GM21723 (cell line): ENCODE measurements at regions not wholly inside any gene's neighbourhood (a gene's known extent, or its start where the extent isn't known, plus 50 kb on each side); places are given as distances from the start of the nearest gene placed in this dataset.
"Not testable (repeated sequence)": the region's sequence is repeated elsewhere in the genome, so short reads cannot be mapped to it uniquely, and the experiment has no call there.

Experiments
- ATAC-seq: cut with Tn5 transposase; IDR thresholded peaks from one replicate; pipeline ENCODE4 v1.9.1; 2021; ENCODE audit warnings: mild to moderate bottlenecking, moderate library complexity; ENCODE audit not compliant: unreplicated experiment

- ATAC-seq: not testable (repeated sequence)
Measured at GRCh38 chr9:41771693-41772092, 357.5 kb downstream of the CNTNAP3B start.

DNA sequence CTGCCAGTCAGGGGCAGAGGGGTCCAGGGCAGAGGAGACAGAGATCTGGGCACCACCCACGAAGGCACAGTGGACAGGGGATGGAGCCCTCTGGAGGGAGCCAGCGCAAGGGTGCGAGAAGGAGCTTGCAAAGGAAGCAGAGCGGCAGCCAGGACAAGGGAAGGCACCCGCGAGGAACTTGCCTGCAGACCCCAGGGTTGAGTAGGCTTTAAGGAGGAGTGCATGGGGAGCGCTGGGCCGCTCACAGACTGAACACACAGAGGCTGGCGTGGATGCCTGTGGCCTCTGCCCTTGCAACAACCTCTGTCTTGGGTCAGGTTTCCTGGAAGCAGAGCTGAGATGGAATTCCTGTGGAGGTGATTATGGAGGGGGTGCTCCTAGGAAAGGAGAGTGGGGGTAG is 374.4 kb downstream of the CNTNAP3B start:
- ATAC-seq: not testable (repeated sequence)

- not testable (repeated sequence) for ATAC-seq
Measured at GRCh38 chr9:41754403-41754802, 374.8 kb downstream of the CNTNAP3B start.

DNA sequence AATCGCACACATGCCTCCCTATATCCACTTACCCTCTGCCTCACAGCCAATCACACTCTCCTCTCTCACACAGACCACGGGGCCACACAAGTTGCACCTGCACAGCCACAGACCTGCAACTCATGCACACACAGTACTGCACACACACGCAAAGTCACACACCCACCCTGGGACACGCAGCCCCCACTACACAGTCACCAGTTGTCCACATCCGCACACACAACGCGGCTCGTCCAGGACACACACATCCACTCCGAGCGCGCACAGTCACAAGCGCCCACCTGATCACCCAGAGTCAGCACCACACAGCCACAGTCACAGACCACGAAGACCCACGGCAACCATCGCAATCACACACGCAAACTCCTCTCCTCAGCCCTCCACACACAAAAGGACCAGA is 387.3 kb downstream of the CNTNAP3B start:
- ATAC-seq: not testable (repeated sequence)

GRCh38 chr9:41741173-41741572 is 388.1 kb downstream of the CNTNAP3B start:
- ATAC-seq: not testable (repeated sequence)

DNA sequence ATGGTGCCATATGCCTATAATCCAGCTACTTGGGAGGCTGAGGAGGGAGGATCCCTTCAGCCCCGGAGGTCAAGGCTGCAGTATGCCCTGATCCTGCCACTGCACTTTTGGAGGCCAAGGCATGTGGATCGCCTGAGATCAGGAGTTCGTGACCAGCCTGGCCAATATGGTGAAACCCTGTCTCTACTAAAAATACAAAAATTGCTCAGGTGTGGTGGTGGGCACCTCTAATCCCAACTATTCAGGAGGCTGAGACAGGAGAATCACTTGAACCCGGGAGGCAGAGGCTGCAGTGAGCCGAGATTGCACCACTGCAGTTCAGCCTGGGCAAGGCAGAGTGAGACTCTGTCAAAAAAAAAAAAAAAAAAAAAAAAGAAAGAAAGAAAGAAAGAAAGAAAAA is 390.5 kb downstream of the CNTNAP3B start:
- ATAC-seq: not testable (repeated sequence)

DNA sequence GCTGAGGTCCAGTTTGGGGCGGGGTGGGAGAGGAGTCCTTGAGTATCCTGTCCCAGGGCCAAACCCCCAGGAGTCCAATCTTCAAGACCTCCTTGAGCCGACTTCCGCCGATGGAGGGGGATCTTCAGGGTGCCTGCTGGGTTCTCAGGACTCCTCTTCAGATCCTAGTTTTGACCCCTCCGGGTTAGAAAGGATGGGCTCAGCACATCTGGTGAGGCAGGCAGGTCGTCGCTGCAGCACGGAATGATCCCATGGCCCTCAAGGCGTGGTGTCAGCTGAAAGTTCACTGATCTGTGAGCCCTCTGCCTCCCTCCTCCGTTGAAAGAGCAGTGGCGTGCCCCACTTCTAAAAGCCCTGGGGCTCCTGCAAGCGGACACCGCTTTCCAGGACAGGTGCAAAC is 430.0 kb downstream of the CNTNAP3B start:
- ATAC-seq: not testable (repeated sequence)

DNA sequence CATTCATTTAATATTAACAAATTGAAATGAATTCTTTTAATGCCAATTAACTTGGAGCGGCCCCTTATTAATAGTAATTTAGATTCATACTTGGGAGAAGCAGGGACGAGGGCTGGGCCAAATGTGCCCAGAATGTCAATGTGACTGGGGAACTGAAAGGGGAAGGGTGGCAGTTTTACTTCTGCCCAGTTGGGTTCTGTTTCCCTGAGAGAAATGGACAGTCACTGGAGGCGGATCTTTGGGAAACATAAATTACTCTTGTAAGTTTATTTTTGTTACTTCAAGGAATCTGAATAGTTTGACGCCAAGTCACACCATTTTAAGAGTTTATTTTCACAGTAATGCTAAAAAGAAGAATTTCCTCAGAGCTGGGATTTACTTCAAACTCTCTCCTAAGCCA is 432.1 kb downstream of the CNTNAP3B start:
- not testable (repeated sequence) for ATAC-seq

GRCh38 chr9:41679312-41679711 is 449.9 kb downstream of the CNTNAP3B start:
- not testable (repeated sequence) for ATAC-seq

DNA sequence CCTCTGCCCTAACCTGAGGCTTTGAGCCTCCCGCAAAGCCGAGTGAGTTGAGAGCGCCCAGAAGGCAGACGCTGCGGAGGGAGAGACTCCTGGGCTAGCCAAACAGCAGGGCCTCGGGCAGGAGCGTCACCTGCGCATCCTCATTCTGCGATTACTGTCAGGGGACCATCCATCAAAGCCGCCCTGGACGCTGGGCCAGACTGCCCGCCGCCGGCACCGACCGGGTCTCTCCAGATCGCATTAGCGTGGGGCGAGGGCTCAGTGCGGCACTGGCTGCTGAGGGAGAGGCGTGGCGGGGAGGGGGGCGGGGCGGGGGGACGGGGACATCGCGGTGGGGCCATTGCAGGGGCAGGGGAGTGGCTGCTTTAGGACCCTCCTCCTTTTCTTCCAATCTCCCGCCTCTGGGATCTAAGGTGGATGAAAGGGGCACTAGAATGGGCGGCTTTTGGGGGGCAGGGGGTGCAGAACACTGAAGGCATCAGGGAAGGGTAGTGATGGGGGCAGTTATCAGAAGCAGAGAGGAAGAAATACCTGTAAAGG is 465.7 kb downstream of the CNTNAP3B start:
- not testable (repeated sequence) for ATAC-seq

GRCh38 chr9:41658706-41659105 is 469.6 kb upstream of the ZNG1F start:
- not testable (repeated sequence) for ATAC-seq

- ATAC-seq: not testable (repeated sequence)
Measured at GRCh38 chr9:41658116-41658515, 469.0 kb upstream of the ZNG1F start.

- ATAC-seq: not testable (repeated sequence)
Measured at GRCh38 chr9:41657141-41657540, 468.0 kb upstream of the ZNG1F start.

DNA sequence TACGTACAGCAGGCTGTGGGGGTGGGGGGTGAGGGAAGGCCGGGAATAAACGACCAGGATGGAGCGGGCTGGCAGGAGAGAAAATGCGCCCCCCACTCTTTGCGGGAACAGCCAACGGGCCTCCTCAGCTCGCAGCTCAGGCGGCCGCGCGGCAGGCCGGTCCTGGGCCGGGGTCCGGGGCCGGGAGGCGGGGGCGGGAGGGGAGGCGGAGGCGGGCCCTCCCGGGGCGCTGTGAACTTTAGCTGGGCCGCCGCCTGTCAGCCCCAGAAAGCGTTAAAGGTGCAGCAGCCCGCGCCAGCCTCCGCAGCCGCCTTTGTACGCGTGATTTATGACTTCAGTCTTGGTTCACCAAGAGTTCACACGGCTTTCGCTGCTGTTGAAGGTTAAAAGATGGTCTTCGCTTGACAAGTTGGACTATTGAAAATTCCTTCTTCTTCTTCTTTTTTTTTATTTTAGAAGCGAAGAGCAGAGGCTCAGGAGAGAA is 466.0 kb upstream of the ZNG1F start:
- ATAC-seq: not testable (repeated sequence)

DNA sequence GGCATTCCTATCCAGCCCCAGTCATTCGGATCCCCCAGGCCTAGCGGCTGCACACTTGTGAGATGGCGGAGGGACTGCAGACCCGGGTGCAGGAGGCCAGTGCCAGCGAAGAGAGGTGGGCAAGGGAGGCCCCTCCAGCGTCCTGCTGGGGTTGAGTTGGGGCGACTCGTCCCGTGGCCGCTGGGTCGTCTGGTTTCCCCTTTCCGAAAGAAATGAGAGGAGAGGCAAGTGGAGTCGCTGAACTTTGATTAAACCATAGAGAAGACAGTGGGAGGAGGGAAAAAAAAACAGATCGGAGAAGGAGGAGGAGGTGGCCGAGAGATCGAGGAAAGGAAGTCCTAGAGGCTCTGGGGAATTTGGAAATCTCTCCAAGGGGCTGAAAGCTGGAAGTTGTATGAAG is 465.2 kb upstream of the ZNG1F start:
- not testable (repeated sequence) for ATAC-seq

DNA sequence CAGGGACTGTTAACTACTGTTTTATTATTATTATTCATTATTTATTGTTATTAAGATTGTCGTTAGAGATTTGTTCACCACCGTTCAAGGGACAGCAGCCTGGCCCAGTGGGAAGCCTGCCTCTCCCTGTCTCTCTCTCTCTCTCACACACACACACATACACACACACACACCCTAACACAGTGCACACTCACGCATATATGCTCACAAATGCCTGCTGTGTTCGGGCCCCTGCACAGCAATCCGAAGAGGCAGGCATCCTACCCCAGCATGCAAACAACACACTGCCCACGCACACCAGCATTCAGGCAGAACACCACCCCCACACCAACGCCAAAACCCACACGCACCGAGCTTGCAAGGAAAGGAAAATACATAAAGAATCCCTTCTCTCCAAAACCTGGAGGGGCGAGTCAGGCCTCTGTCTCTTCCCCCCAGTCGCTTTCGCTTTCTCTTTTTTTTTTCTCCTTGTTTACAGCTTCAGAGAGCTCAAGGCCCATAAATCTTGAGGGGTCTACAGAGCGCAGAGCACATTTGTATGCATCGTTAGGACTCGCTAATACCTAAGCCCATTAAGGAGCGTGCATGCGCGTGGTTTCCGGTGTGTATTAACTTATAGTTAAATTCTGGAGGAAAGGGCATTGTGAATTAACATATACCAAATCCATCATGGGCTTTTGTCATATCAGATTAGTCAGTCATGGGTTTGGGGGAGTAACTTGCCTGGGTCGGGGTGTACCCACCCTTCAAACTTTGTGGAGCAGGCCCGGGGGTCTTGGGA is 464.6 kb upstream of the ZNG1F start:
- ATAC-seq: not testable (repeated sequence)

DNA sequence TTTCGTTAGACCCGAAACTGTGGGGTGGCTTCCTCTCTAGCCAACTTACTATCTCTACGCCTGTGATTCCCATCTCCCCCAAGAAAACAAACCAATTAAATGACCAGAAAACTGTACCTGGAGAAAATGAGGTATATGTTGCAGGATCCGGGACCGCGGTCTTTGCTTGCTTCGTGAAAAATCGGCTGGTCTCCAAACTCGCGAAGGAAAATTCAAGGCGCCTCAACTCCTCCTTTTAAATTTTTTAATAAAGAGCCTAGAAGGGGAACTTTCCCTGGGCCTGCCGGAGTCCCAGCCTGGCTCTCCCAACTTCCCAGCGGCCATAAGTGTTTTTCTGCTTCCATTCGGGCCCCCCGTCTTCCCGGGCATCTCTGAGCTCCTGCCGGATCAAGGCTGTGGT is 463.7 kb upstream of the ZNG1F start:
- not testable (repeated sequence) for ATAC-seq

- ATAC-seq: not testable (repeated sequence)
Measured at GRCh38 chr9:41652100-41652713, 463.1 kb upstream of the ZNG1F start.

- not testable (repeated sequence) for ATAC-seq
Measured at GRCh38 chr9:41650086-41650485, 461.0 kb upstream of the ZNG1F start.

DNA sequence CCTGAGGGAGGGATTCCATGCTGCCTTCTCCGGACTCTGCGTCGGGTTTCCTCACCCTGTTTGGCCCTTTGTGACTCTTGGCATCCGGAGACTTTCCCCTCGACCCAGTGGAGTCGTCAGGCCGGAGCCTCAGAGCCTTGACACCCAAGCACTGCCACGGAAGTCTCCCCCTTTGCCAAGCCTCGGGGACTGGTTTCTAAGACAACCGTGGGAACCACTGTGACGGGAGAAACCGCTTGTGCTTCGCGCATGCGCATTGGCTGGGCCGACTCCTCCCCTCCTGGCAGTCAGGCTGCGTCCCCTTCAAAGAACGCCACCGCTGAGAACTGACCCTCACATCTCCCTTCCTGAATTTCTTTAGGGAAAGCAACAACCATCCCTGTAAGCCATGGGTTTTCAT is 459.4 kb upstream of the ZNG1F start:
- not testable (repeated sequence) for ATAC-seq

- ATAC-seq: not testable (repeated sequence)
Measured at GRCh38 chr9:41646246-41646645, 457.1 kb upstream of the ZNG1F start.
